GM10248 (cell line): ENCODE measurements at regions not wholly inside any gene's neighbourhood (a gene's known extent, or its start where the extent isn't known, plus 50 kb on each side); places are given as distances from the start of the nearest gene placed in this dataset.

Source experiments
- CTCF ChIA-PET: fragments of 300-600 bp; sonication (Branson Sonifier 250); formaldehyde crosslinking; extraction: SDS; loops from one replicate; lab custom pipeline; 2021; ENCODE audit warnings: antibody characterized with exemption; lab: Yijun Ruan, JAX
- POLR2A ChIA-PET: fragments of 350-650 bp; sonication (Branson Sonifier 250); formaldehyde crosslinking; extraction: SDS; loops from one replicate; lab custom pipeline; 2020; ENCODE audit warnings: antibody characterized with exemption; lab: Yijun Ruan, JAX
- DNase-seq: peaks from one replicate; pipeline ENCODE4 v3.0.0; 2012; ENCODE audit errors: extremely low spot score
- CTCF ChIP-seq: IDR thresholded peaks from 2 replicates; pipeline ENCODE4 v1.5.1; 2012; ENCODE audit warnings: mild to moderate bottlenecking, low read depth; ENCODE audit errors: extremely low read depth, missing control alignments, control extremely low read depth

- POLR2A ChIA-PET: no interaction called here
- DNase-seq: no peak
- TF ChIP-seq CTCF: no peak
Measured at GRCh38 chr5:44868541-44868940, 59.8 kb downstream of the MRPS30 start.

GRCh38 chr5:44869928-44870327 is 61.2 kb downstream of the MRPS30 start:
- no peak for DNase-seq
- ChIA-PET POLR2A (no interaction called here), CTCF (interaction anchor here (1.2 to 1.6 kb wide), 4 partner anchors 11 to 37 kb away, joined by 3 to 6 read pairs (median 5); no protein-coding TSS in a partner anchor)
- no peak for TF ChIP-seq CTCF

More at GRCh38 chr5:44868541-44868940, 59.8 kb downstream of the MRPS30 start:
- CTCF ChIA-PET: interaction anchor here (1.3 kb wide), 1 partner anchor 11 kb away, joined by 3 read pairs; no protein-coding TSS in a partner anchor

- DNase-seq: no peak
- POLR2A ChIA-PET: no interaction called here
- no peak for TF ChIP-seq CTCF
- CTCF ChIA-PET: interaction anchor here (1.2 to 1.6 kb wide), 5 partner anchors 11 to 36 kb away, joined by 3 to 6 read pairs (median 4); no protein-coding TSS in a partner anchor
Measured at GRCh38 chr5:44870430-44870829, 61.7 kb downstream of the MRPS30 start.

GRCh38 chr5:44871401-44871800 is 62.7 kb downstream of the MRPS30 start:
- POLR2A ChIA-PET: no interaction called here
- no peak for TF ChIP-seq CTCF
- DNase-seq: no peak
- CTCF ChIA-PET: interaction anchor here (1.2 to 1.6 kb wide), 4 partner anchors 10 to 35 kb away, joined by 3 to 6 read pairs (median 4); no protein-coding TSS in a partner anchor

GRCh38 chr5:44875661-44876605 is 67.2 kb downstream of the MRPS30 start:
- TF ChIP-seq CTCF: no peak
- DNase-seq: peak; percentile 57
- ChIA-PET POLR2A (no interaction called here), CTCF (interaction anchor here (1.4 kb wide), 1 partner anchor 13 kb away, joined by 4 read pairs; no protein-coding TSS in a partner anchor)

GRCh38 chr5:44881266-44881665 is 72.5 kb downstream of the MRPS30 start:
- ChIA-PET POLR2A (no interaction called here), CTCF (interaction anchor here (0.9 to 1.4 kb wide), 3 partner anchors 11 to 17 kb away, joined by 3 to 6 read pairs (median 3); no protein-coding TSS in a partner anchor)
- no peak for TF ChIP-seq CTCF
- DNase-seq: no peak
